ENCODE measurements at regions not wholly inside any gene's neighbourhood (a gene's known extent, or its start where the extent isn't known, plus 50 kb on each side); places are given as distances from the start of the nearest gene placed in this dataset.
A peak's percentile ranks its signal among the peaks of the same experiment; 100 is the strongest.

DNA sequence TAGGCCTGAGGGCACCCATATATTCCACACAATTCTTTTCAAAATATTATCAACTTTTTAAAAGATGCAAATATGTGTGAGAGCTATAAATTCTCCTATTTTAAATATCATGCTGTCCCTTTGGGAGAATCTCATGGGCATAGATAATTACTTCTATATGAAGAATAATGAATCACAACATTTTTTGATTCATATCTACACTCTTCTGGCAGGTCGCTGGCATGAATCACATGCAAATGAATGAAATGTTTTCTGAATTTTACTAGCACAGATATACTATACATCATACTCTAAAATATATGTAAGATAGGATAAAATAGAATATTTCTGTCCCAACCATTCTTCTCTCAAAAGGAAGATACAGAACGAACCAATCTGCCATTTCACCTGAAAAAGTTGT, 277.7 kb upstream of the KCNH8 start:
- H3K4me3 Mint-ChIP-seq: no peak overlapping the region
- CTCF ChIA-PET: interaction anchor here (1.3 to 3.2 kb wide), 2 partner anchors 23 to 35 kb away, joined by 3 to 14 read pairs; no protein-coding TSS in a partner anchor
- H3K36me3 Mint-ChIP-seq (ENCODE audit: low read depth): no peaks in the 10 kb centered on the region
- DNase-seq: no peak
- no peaks in the 10 kb centered on the region for H3K27me3 Mint-ChIP-seq (ENCODE audit: low read depth)
- intact Hi-C loops (cut with micrococcal nuclease): loop anchor here (1.0 to 10.0 kb wide), 15 partner anchors 23 to 1966 kb away; partner anchors contain the start of genes KAT2B, RAB5A and TBC1D5
- H3K4me1 Mint-ChIP-seq (ENCODE audit: low read depth): peaks cover 47% of the 10 kb centered on the region
- H3K9me3 Mint-ChIP-seq: no peaks in the 10 kb centered on the region
- peak overlapping the region; percentile 94 for H3K27ac Mint-ChIP-seq

DNA sequence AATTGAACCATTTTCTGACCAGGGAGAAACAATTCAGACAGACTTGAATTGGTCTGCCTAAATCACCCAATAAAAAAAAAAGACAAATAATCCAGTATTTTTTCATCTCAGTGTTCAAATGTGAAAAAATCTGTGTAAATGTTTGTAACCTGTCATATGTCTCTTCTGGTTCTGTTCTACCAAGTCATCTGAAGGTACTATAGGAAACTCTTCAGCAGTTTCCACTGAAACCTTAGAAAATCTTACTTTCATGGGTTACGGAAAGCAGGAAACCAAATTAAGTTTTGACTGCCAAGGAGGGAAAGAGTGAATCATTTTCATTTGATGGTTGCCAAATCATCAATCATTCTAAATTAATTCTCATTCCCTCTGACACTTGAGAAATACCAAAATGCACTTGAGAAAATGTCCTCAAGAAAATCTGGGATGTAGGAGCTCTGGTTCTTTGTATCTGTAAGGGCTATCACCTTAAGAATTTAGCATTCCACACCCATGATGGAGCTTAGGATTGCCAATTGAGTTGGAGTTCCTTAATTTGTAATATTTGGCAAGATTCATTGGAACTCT, 278.2 kb upstream of the KCNH8 start:
- Mint-ChIP-seq H3K4me3 (peak overlapping the region; percentile 30), H3K36me3 (ENCODE audit: low read depth) (no peaks in the 10 kb centered on the region), H3K27ac (peak overlapping the region; percentile 94), H3K4me1 (ENCODE audit: low read depth) (peaks cover 49% of the 10 kb centered on the region), H3K27me3 (ENCODE audit: low read depth) (no peaks in the 10 kb centered on the region), H3K9me3 (no peaks in the 10 kb centered on the region)
- intact Hi-C loops (cut with micrococcal nuclease): loop anchor here (1.0 to 10.0 kb wide), 15 partner anchors 23 to 1965 kb away; partner anchors contain the start of genes KAT2B, RAB5A and TBC1D5
- DNase-seq: no peak
- CTCF ChIA-PET: interaction anchor here (1.3 to 3.2 kb wide), 2 partner anchors 22 to 35 kb away, joined by 3 to 14 read pairs; no protein-coding TSS in a partner anchor

DNA sequence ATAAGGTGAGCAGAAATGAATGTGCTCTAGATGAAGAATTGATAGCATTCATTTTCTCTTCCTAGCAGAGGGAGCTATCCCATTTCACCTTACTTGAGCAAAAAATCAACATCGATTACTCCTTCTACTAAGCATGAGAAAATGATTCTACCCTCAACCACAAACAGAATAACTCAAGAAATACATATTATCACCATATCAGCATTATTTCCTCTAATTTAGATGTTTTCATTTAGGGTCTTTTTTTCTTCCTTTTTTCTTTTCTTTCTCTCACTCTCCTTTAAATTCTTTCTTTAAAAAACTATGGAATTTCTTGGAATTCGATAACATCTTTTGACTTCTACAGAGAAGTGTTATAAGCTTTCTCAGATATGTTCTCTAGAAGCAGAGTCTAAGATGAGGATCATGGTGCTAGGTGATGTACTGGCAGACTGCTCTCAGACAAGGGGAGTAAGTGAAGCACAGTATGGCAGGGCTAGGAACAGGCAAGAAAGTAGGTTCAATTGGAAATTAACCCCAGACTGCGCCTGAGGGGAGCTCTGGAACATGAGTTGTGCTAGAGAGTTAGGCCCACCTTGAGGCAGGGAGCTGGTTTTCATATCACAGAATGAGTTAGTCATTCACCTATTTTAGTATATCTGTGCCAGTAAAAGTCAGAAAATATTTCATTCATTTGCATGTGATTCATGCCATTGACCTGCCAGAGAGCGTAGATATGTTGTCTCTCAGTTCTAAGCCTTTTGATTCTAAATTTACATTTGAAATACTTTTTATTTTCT, 279.2 kb upstream of the KCNH8 start:
- no peaks in the 10 kb centered on the region for H3K27me3 Mint-ChIP-seq (ENCODE audit: low read depth)
- H3K4me3 Mint-ChIP-seq: peak overlapping the region; percentile 30
- peaks cover 44% of the 10 kb centered on the region for H3K4me1 Mint-ChIP-seq (ENCODE audit: low read depth)
- intact Hi-C loops (cut with micrococcal nuclease): loop anchor here (2.0 kb wide), 1 partner anchor 220 kb away; no protein-coding TSS in a partner anchor
- no peaks in the 10 kb centered on the region for H3K9me3 Mint-ChIP-seq
- CTCF ChIA-PET: interaction anchor here (1.3 to 3.2 kb wide), 4 partner anchors 21 to 35 kb away, joined by 3 to 14 read pairs (median 5); no protein-coding TSS in a partner anchor
- H3K36me3 Mint-ChIP-seq (ENCODE audit: low read depth): no peaks in the 10 kb centered on the region
- H3K27ac Mint-ChIP-seq: peak overlapping the region; percentile 94
- DNase-seq: peak; percentile 71

DNA sequence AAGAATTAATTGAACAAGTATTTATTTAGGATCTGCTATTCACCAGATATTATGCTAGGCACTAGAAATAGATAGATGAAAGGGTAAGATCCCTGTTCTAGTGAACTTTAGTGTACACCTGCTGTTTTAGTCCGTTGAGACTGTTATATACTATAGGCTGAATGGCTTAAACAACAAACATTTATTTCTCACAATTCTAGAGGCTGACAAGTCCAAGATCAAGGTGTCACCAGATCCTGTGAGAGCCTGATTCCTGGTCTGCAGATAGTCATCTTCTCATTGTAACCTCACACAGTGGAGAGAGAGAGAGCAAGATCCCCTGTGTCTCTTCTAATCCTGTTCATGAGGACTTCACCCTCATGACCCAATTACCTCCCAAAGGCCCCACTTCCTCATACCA, 281.4 kb upstream of the KCNH8 start:
- H3K27ac Mint-ChIP-seq: peak overlapping the region; percentile 38
- peaks cover 34% of the 10 kb centered on the region for H3K4me1 Mint-ChIP-seq (ENCODE audit: low read depth)
- CTCF ChIA-PET: no interaction called here
- intact Hi-C loops (cut with micrococcal nuclease): no loop called here
- peaks cover 2% of the 10 kb centered on the region for H3K9me3 Mint-ChIP-seq
- DNase-seq: no peak
- H3K27me3 Mint-ChIP-seq (ENCODE audit: low read depth): no peaks in the 10 kb centered on the region
- H3K4me3 Mint-ChIP-seq: no peak overlapping the region
- H3K36me3 Mint-ChIP-seq (ENCODE audit: low read depth): no peaks in the 10 kb centered on the region

DNA sequence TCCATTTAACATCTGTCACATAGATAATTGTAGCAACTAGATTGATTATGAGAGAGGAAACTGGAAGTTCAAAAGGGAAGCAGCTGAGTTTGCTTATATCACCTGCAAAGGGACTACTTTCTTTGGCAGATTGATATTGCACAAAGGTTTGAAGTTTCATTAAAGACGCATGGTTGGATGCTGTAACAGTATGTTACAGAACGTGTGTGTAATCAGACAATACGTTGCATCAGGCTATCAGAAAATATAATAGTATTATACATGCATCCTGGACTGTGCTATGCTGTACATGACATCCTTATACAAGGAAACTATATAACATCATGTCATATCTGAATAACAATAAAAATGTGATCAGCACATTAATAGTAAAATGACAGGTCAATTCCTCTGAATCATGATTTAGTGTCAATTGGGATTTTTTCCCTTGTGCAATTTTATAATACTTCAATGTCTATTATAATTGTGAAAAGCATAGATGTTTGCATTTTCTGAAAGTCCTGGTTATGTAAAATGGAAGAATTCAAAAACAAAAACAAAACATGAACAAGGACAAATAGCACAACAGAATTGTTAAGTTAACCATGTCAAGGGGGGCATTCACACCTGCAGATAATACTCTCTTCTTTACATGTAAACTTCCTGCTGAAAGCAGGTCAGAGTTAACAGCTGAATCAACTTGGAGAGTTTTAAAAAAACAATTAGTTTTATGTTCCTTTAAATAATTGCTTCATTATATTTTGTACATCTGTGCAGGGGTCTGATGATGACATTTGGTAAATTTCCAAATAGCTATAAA, 283.2 kb upstream of the KCNH8 start:
- CTCF ChIA-PET: interaction anchor here (0.6 to 1.5 kb wide), 2 partner anchors 17 to 20 kb away, joined by 4 read pairs; no protein-coding TSS in a partner anchor
- intact Hi-C loops (cut with micrococcal nuclease): no loop called here
- H3K9me3 Mint-ChIP-seq: peaks cover 2% of the 10 kb centered on the region
- no peaks in the 10 kb centered on the region for H3K27me3 Mint-ChIP-seq (ENCODE audit: low read depth)
- H3K27ac Mint-ChIP-seq: no peak overlapping the region
- no peak overlapping the region for H3K4me3 Mint-ChIP-seq
- H3K4me1 Mint-ChIP-seq (ENCODE audit: low read depth): peaks cover 23% of the 10 kb centered on the region
- DNase-seq: no peak
- H3K36me3 Mint-ChIP-seq (ENCODE audit: low read depth): no peaks in the 10 kb centered on the region

DNA sequence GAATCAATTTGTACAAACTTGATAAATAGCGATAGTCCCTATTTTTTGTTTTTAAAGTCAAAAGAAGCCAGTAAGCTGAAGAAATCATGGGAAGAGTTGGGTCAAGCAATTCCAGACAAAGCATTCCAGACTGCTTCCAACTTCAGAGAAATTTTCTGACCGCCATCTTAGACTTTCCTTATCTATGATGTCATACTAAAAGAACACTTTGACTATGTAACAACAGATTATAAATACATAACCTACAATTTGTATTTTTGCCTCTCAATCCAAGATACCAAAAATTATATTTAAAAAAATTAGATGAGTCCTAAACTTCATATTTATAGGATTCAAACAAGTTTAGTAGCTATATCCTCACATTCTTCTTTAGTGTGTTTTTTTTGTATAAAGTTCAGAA, 286.2 kb upstream of the KCNH8 start:
- intact Hi-C loops (cut with micrococcal nuclease): no loop called here
- CTCF ChIA-PET: no interaction called here
- DNase-seq: no peak
- Mint-ChIP-seq H3K4me1 (ENCODE audit: low read depth) (peaks cover 5% of the 10 kb centered on the region), H3K27me3 (ENCODE audit: low read depth) (no peaks in the 10 kb centered on the region), H3K36me3 (ENCODE audit: low read depth) (no peaks in the 10 kb centered on the region), H3K9me3 (peaks cover 2% of the 10 kb centered on the region), H3K27ac (no peak overlapping the region), H3K4me3 (no peak overlapping the region)

DNA sequence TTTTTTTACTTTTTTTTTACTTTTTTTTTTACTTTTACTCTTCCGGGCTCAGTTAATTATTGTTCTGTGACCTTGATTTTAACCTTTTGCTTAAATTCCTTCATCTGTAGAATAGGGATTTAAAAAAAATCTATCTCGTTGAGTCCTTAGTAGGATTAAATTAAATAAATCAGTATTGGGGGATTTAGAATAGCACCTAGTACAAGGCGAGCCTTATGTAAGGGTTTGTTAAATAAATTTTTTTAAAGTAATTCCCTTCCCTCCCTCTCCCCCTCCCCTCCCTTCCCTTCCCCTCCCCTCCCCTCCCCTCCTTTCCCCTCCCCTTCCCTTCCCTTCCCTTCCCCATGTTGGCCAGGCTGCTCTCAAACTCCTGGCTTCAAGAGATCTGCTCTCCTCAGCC, 287.2 kb upstream of the KCNH8 start:
- peaks cover 2% of the 10 kb centered on the region for H3K9me3 Mint-ChIP-seq
- intact Hi-C loops (cut with micrococcal nuclease): no loop called here
- H3K4me1 Mint-ChIP-seq (ENCODE audit: low read depth): peaks cover 5% of the 10 kb centered on the region
- H3K36me3 Mint-ChIP-seq (ENCODE audit: low read depth): no peaks in the 10 kb centered on the region
- CTCF ChIA-PET: interaction anchor here (0.6 to 0.7 kb wide), 3 partner anchors 16 to 129 kb away, joined by 3 to 4 read pairs (median 3); no protein-coding TSS in a partner anchor
- no peak for DNase-seq
- peaks cover 4% of the 10 kb centered on the region for H3K27me3 Mint-ChIP-seq (ENCODE audit: low read depth)
- H3K4me3 Mint-ChIP-seq: no peak overlapping the region
- no peak overlapping the region for H3K27ac Mint-ChIP-seq

DNA sequence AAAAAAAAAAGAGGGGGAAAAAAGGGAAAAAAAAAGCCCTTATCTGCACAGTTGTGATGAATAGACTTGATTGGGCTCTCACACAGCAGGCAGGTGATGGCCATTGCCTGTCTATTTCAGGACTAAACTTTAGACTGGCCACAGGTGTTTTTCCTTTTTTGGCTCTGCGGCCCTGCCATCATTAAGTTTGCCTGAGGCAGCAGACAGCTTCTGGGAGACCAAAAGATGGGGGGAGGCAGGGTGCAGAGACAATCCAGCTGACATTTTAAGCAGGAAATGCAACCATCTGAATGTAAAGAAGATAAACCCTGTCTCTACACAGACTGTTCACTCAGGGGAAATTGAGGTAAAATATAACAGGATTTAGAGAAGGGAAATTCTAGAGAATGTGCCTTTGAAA, 295.0 kb upstream of the KCNH8 start:
- Mint-ChIP-seq H3K27ac (no peak overlapping the region), H3K27me3 (ENCODE audit: low read depth) (peaks cover 8% of the 10 kb centered on the region), H3K4me1 (ENCODE audit: low read depth) (no peaks in the 10 kb centered on the region), H3K9me3 (no peaks in the 10 kb centered on the region), H3K4me3 (no peak overlapping the region), H3K36me3 (ENCODE audit: low read depth) (no peaks in the 10 kb centered on the region)
- no peak for DNase-seq
- intact Hi-C loops (cut with micrococcal nuclease): no loop called here
- CTCF ChIA-PET: interaction anchor here (0.7 kb wide), 1 partner anchor 1562 kb away, joined by 3 read pairs; no protein-coding TSS in a partner anchor

DNA sequence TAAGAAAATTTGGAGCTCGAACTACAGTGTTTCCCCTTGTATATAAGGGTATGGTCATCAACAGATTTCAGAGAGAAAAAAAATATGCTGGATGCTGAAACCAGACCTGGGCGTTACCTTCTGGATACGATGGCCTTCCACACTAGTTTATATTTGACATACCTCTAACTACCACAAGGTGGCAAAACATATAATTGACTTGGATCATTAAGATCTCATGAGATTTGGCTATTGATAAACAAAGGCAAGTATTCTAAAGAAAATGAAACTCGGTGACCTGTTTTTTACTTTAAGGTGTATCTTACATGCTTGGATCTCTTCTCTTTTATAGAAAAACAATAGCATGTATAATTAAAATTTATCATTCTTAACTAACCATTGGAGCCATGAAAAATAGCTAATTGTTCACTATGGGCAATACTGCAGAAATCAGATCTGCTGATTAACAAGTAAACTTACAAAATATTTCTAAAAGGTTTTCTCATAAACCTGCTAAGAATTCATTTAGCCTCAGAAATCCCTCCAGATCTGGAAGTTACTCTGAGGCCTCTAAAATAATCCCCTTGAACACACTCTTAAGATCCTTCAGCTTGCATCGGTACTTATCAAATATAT, 300.6 kb upstream of the KCNH8 start:
- peaks cover 23% of the 10 kb centered on the region for H3K4me1 Mint-ChIP-seq (ENCODE audit: low read depth)
- H3K9me3 Mint-ChIP-seq: no peaks in the 10 kb centered on the region
- intact Hi-C loops (cut with micrococcal nuclease): loop anchor here (1.0 kb wide), 3 partner anchors 23 to 183 kb away; no protein-coding TSS in a partner anchor
- no peak overlapping the region for H3K27ac Mint-ChIP-seq
- CTCF ChIA-PET: interaction anchor here (0.7 to 2.7 kb wide), 19 partner anchors 9 to 141 kb away, joined by 3 to 29 read pairs (median 4); no protein-coding TSS in a partner anchor
- H3K36me3 Mint-ChIP-seq (ENCODE audit: low read depth): no peaks in the 10 kb centered on the region
- no peak overlapping the region for H3K4me3 Mint-ChIP-seq
- H3K27me3 Mint-ChIP-seq (ENCODE audit: low read depth): no peaks in the 10 kb centered on the region
- no peak for DNase-seq

DNA sequence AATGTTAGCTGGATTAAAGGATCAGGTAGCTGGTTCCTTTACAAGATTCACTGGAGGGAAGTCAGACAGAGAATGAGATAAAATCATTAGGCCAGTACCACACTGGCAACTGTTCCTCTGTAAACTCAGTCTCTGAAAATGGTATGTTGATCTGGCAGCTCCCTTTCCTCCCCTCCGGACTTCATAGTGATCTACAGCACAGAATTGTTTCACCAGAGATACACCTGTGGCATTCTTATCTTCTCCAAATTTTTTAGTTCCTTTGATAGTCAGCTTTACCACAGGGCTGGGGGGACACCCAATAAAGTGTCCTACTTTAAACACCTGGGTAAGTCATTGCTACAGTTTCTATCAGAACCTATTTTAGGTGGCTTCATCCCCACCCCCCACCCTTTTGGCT, 304.3 kb upstream of the KCNH8 start:
- H3K4me3 Mint-ChIP-seq: no peak overlapping the region
- intact Hi-C loops (cut with micrococcal nuclease): no loop called here
- CTCF ChIA-PET: interaction anchor here (0.6 to 2.1 kb wide), 6 partner anchors 10 to 493 kb away, joined by 3 to 6 read pairs (median 3); no protein-coding TSS in a partner anchor
- DNase-seq: no peak
- H3K36me3 Mint-ChIP-seq (ENCODE audit: low read depth): no peaks in the 10 kb centered on the region
- no peak overlapping the region for H3K27ac Mint-ChIP-seq
- H3K27me3 Mint-ChIP-seq (ENCODE audit: low read depth): no peaks in the 10 kb centered on the region
- H3K4me1 Mint-ChIP-seq (ENCODE audit: low read depth): peaks cover 23% of the 10 kb centered on the region
- no peaks in the 10 kb centered on the region for H3K9me3 Mint-ChIP-seq

DNA sequence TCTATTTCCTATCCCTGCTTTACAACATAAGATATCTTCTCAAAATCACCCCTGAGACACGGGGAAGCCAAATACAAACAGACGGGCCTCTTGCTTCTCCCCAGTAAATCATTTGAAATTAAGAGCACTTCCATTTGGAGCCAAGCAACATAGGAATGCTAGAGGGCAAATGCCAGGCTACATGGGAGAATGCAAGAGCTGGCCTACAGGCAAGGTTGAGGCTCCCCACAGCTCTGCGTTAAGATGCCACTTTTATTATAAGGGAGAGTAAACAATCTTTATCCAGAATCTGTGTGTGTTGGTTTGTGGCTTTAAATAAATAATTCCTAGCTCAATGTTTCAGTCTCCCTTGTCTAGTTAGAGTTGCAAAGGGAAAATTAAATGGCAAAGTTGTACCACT, 305.1 kb upstream of the KCNH8 start:
- intact Hi-C loops (cut with micrococcal nuclease): no loop called here
- Mint-ChIP-seq H3K27ac (no peak overlapping the region), H3K27me3 (ENCODE audit: low read depth) (no peaks in the 10 kb centered on the region), H3K36me3 (ENCODE audit: low read depth) (no peaks in the 10 kb centered on the region), H3K4me3 (no peak overlapping the region), H3K4me1 (ENCODE audit: low read depth) (peaks cover 23% of the 10 kb centered on the region), H3K9me3 (no peaks in the 10 kb centered on the region)
- CTCF ChIA-PET: interaction anchor here (0.7 to 2.1 kb wide), 5 partner anchors 9 to 147 kb away, joined by 3 to 6 read pairs (median 3); no protein-coding TSS in a partner anchor
- DNase-seq: no peak

Measured in activated naive CD4-positive, alpha-beta T cell treated with anti-CD3 and anti-CD28 coated beads for 36 hours (primary cell).